Breast epithelium (tissue), 4 donors: ENCODE measurements at regions not wholly inside any gene's neighbourhood (a gene's known extent, or its start where the extent isn't known, plus 50 kb on each side); places are given as distances from the start of the nearest gene placed in this dataset.

Experiments
- DNase-seq, 2 donors: peaks; one replicate each; pipeline ENCODE4 v3.0.0-alpha.2; 2019; ENCODE audit warnings: low spot score in 2 of 2
- H3K27ac ChIP-seq, 2 donors: fragments of 200-600 bp; sonication (generic) in 1 of 2; one replicate each; pipeline ENCODE4 v1.5.1; 2016 to 2019; ENCODE audit warnings: mild to moderate bottlenecking in 1 of 2
- H3K27me3 ChIP-seq, 2 donors: fragments of 200-600 bp; sonication (generic) in 1 of 2; one replicate each; pipeline versions ENCODE4 v1.5.1 to v1.6.0; 2017 to 2019; ENCODE audit warnings: control low read depth in 1 of 2, mild to moderate bottlenecking in 1 of 2
- H3K36me3 ChIP-seq: fragments of 200-600 bp; one replicate; pipeline ENCODE4 v1.5.1; 2019
- H3K4me1 ChIP-seq, 2 donors: fragments of 200-600 bp; sonication (generic); one replicate each; pipeline ENCODE4 v1.5.1; 2016 to 2019; ENCODE audit warnings: control low read depth in 1 of 2
- H3K4me3 ChIP-seq, 3 donors: fragments of 200-600 bp; sonication (generic); 1 replicate in 2 of 3; 2 replicates in 1 of 3; pipeline ENCODE4 v1.5.1; 2016 to 2019; ENCODE audit warnings: mild to moderate bottlenecking in 3 of 3, moderate library complexity in 2 of 3
- H3K9me3 ChIP-seq, 2 donors: fragments of 200-600 bp; sonication (generic) in 1 of 2; one replicate each; pipeline ENCODE4 v1.5.1; 2016 to 2019; ENCODE audit warnings: control low read depth in 1 of 2
- CTCF ChIP-seq, 3 donors: fragments of 450-650 bp; IDR thresholded peaks; one replicate each; pipeline ENCODE4 v1.5.1; 2016 to 2017; ENCODE audit warnings: antibody characterized with exemption in 3 of 3, mild to moderate bottlenecking in 3 of 3, moderate library complexity in 3 of 3
- POLR2A ChIP-seq: fragments of 450-650 bp; IDR thresholded peaks from one replicate; pipeline ENCODE4 v1.6.1; 2016; ENCODE audit warnings: antibody characterized with exemption, mild to moderate bottlenecking, moderate library complexity
- POLR2AphosphoS5 ChIP-seq, 3 donors: sonication (generic); formaldehyde crosslinking; IDR thresholded peaks; one replicate each; pipeline ENCODE4 v1.6.1; 2017; ENCODE audit warnings: antibody characterized with exemption in 3 of 3
- intact Hi-C: fragments of 100-400 bp; cut with DNase I; formaldehyde crosslinking; loops from one replicate; pipeline ENCODE4 v1.15.1; 2023; ENCODE audit warnings: low total_unique reads

GRCh38 chr20:60070791-60071190 is 112.6 kb downstream of the CDH26 start:
- H3K36me3 ChIP-seq = no peaks in the 10 kb centered on the region
- H3K27me3 ChIP-seq = no peaks in the 10 kb centered on the region
- intact Hi-C loops = no loop called here
- no peak overlapping the region for H3K27ac ChIP-seq
- H3K4me3 ChIP-seq = no peak overlapping the region
- no peaks in the 10 kb centered on the region for H3K9me3 ChIP-seq
- no peaks in the 10 kb centered on the region for H3K4me1 ChIP-seq
- no peak for DNase-seq
- TF ChIP-seq CTCF (IDR thresholded peaks at IDR 0.05) = no peak
- no peak for TF ChIP-seq POLR2AphosphoS5 (IDR thresholded peaks at IDR 0.05)
- no peak for TF ChIP-seq POLR2A

- no peak for TF ChIP-seq POLR2A
- no peak for TF ChIP-seq POLR2AphosphoS5 (IDR thresholded peaks at IDR 0.05)
- no peak for TF ChIP-seq CTCF (IDR thresholded peaks at IDR 0.05)
- H3K4me3 ChIP-seq = no peak overlapping the region
- intact Hi-C loops = no loop called here
- H3K9me3 ChIP-seq = no peaks in the 10 kb centered on the region
- H3K27me3 ChIP-seq = no peaks in the 10 kb centered on the region
- H3K4me1 ChIP-seq = no peaks in the 10 kb centered on the region
- no peak for DNase-seq
- H3K36me3 ChIP-seq = no peaks in the 10 kb centered on the region
- no peak overlapping the region for H3K27ac ChIP-seq
Measured at GRCh38 chr20:60071965-60072364, 113.7 kb downstream of the CDH26 start.

- no peak overlapping the region for H3K27ac ChIP-seq
- intact Hi-C loops = no loop called here
- no peaks in the 10 kb centered on the region for H3K27me3 ChIP-seq
- no peaks in the 10 kb centered on the region for H3K4me1 ChIP-seq
- no peak overlapping the region for H3K4me3 ChIP-seq
- DNase-seq = no peak
- H3K9me3 ChIP-seq = no peaks in the 10 kb centered on the region
- H3K36me3 ChIP-seq = no peaks in the 10 kb centered on the region
- TF ChIP-seq CTCF (IDR thresholded peaks at IDR 0.05) (no peak), POLR2A (no peak)
Measured at GRCh38 chr20:60073086-60073485, 114.9 kb downstream of the CDH26 start.

- no peak for DNase-seq
- TF ChIP-seq CTCF (IDR thresholded peaks at IDR 0.05) = no peak
- TF ChIP-seq POLR2AphosphoS5 (IDR thresholded peaks at IDR 0.05) = no peak
- TF ChIP-seq POLR2A = no peak
- H3K4me3 ChIP-seq = no peak overlapping the region
- intact Hi-C loops = no loop called here
- no peak overlapping the region for H3K27ac ChIP-seq
- no peaks in the 10 kb centered on the region for H3K36me3 ChIP-seq
- H3K4me1 ChIP-seq = no peaks in the 10 kb centered on the region
- no peaks in the 10 kb centered on the region for H3K9me3 ChIP-seq
- H3K27me3 ChIP-seq = no peaks in the 10 kb centered on the region
Measured at GRCh38 chr20:60073504-60073903, 115.3 kb downstream of the CDH26 start.

GRCh38 chr20:60074276-60074675 is 116.1 kb downstream of the CDH26 start:
- TF ChIP-seq POLR2AphosphoS5 (IDR thresholded peaks at IDR 0.05) (no peak), POLR2A (no peak), CTCF (IDR thresholded peaks at IDR 0.05) (no peak)
- no peaks in the 10 kb centered on the region for H3K9me3 ChIP-seq
- no peaks in the 10 kb centered on the region for H3K4me1 ChIP-seq
- H3K36me3 ChIP-seq = no peaks in the 10 kb centered on the region
- DNase-seq = no peak
- no peak overlapping the region for H3K27ac ChIP-seq
- intact Hi-C loops = no loop called here
- H3K27me3 ChIP-seq = no peaks in the 10 kb centered on the region
- no peak overlapping the region for H3K4me3 ChIP-seq
